ENCODE measurements at regions not wholly inside any gene's neighbourhood (a gene's known extent, or its start where the extent isn't known, plus 50 kb on each side); places are given as distances from the start of the nearest gene placed in this dataset.
"Not testable (repeated sequence)": the region's sequence is repeated elsewhere in the genome, so short reads cannot be mapped to it uniquely, and the experiment has no call there.

GRCh38 chr1:228842094-228842775 is 107.0 kb downstream of the RHOU start:
- no peaks in the 10 kb centered on the region for H3K4me1 ChIP-seq (ENCODE audit: control insufficient read depth, insufficient read depth, low read length)
- no peak for TF ChIP-seq CTCF (IDR thresholded peaks at IDR 0.05)
- no peaks in the 10 kb centered on the region for H3K27me3 ChIP-seq (ENCODE audit: control insufficient read depth, insufficient read depth, low read length)
- no peaks in the 10 kb centered on the region for H3K4me1 Mint-ChIP-seq
- no peak overlapping the region for H3K4me3 ChIP-seq (ENCODE audit: low read length)
- no peak overlapping the region for H3K27ac ChIP-seq (ENCODE audit: low read length)
- no peak for DNase-seq
- no peaks in the 10 kb centered on the region for H3K9me3 ChIP-seq (ENCODE audit: control insufficient read depth, insufficient read depth, low read length)
- H3K27me3 Mint-ChIP-seq (ENCODE audit: low read depth in 2 of 2), result no peaks in the 10 kb centered on the region
- intact Hi-C loops (cut with micrococcal nuclease), result no loop called here
- H3K9me3 Mint-ChIP-seq, result peaks cover 0 to 4% of the 10 kb centered on the region in 2 donors
- no peaks in the 10 kb centered on the region for H3K36me3 ChIP-seq (ENCODE audit: control insufficient read depth, insufficient read depth, low read length)
- H3K36me3 Mint-ChIP-seq, result no peaks in the 10 kb centered on the region
- no peak overlapping the region for H3K4me3 Mint-ChIP-seq
- ATAC-seq, result peak in 2 of 3 donors; percentile 14 to 34
- no peak overlapping the region for H3K27ac Mint-ChIP-seq
- WGBS (ENCODE audit: insufficient coverage), result 76% methylated on average over 6 of the region's 6 CpGs

GRCh38 chr1:228845101-228845500 is 109.8 kb downstream of the RHOU start:
- intact Hi-C loops (cut with micrococcal nuclease), result no loop called here
- Mint-ChIP-seq H3K36me3 (no peaks in the 10 kb centered on the region), H3K27ac (no peak overlapping the region), H3K9me3 (peaks cover 0 to 4% of the 10 kb centered on the region in 2 donors), H3K27me3 (ENCODE audit: low read depth in 2 of 2) (no peaks in the 10 kb centered on the region), H3K4me1 (no peaks in the 10 kb centered on the region), H3K4me3 (no peak overlapping the region)
- WGBS (ENCODE audit: insufficient coverage), result 93% methylated on average over 7 of the region's 8 CpGs
- ATAC-seq, result no peak
- Histone ChIP-seq H3K27ac (ENCODE audit: low read length) (no peak overlapping the region), H3K27me3 (ENCODE audit: control insufficient read depth, insufficient read depth, low read length) (no peaks in the 10 kb centered on the region), H3K9me3 (ENCODE audit: control insufficient read depth, insufficient read depth, low read length) (no peaks in the 10 kb centered on the region), H3K4me1 (ENCODE audit: control insufficient read depth, insufficient read depth, low read length) (no peaks in the 10 kb centered on the region), H3K4me3 (ENCODE audit: low read length) (no peak overlapping the region), H3K36me3 (ENCODE audit: control insufficient read depth, insufficient read depth, low read length) (no peaks in the 10 kb centered on the region)
- TF ChIP-seq CTCF (IDR thresholded peaks at IDR 0.05), result no peak
- DNase-seq, result no peak

- DNase-seq (no peak), ATAC-seq (no peak)
- Histone ChIP-seq H3K27ac (ENCODE audit: low read length) (no peak overlapping the region), H3K36me3 (ENCODE audit: control insufficient read depth, insufficient read depth, low read length) (no peaks in the 10 kb centered on the region), H3K4me1 (ENCODE audit: control insufficient read depth, insufficient read depth, low read length) (peaks cover under 1% of the 10 kb centered on the region), H3K4me3 (ENCODE audit: low read length) (no peak overlapping the region), H3K9me3 (ENCODE audit: control insufficient read depth, insufficient read depth, low read length) (no peaks in the 10 kb centered on the region), H3K27me3 (ENCODE audit: control insufficient read depth, insufficient read depth, low read length) (no peaks in the 10 kb centered on the region)
- Mint-ChIP-seq H3K36me3 (no peaks in the 10 kb centered on the region), H3K27ac (no peak overlapping the region), H3K4me3 (no peak overlapping the region), H3K9me3 (peaks cover 0 to 4% of the 10 kb centered on the region in 2 donors), H3K27me3 (ENCODE audit: low read depth in 2 of 2) (peaks cover 0 to 8% of the 10 kb centered on the region in 2 donors), H3K4me1 (no peaks in the 10 kb centered on the region)
- 100% methylated on average over 1 of the region's 1 CpG for WGBS (ENCODE audit: insufficient coverage)
- TF ChIP-seq CTCF (IDR thresholded peaks at IDR 0.05), result no peak
- intact Hi-C loops (cut with micrococcal nuclease), result no loop called here
Observed at GRCh38 chr1:228846952-228847351, 111.7 kb downstream of the RHOU start.

DNA sequence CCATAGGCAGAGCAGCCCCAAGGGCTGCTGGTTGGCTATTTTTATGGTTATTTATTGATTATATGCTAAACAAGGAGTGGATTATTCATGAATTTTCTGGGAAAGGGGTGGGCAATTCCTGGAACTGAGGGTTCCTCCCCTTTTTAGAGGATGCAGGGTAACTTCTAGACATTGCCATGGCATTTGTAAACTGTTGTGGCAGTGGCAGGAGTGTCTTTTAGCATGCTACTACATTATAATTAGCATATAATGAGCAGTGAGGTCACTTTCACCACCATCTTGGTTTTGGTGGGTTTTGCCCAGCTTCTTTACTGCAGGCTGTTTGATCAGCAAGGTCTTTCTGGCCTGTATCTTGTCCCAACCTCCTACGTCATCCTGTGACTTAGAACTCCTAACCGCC is 112.2 kb downstream of the RHOU start:
- H3K4me3 ChIP-seq (ENCODE audit: low read length); H3K27ac ChIP-seq (ENCODE audit: low read length); H3K27me3 ChIP-seq (ENCODE audit: control insufficient read depth, insufficient read depth, low read length); H3K4me1 ChIP-seq (ENCODE audit: control insufficient read depth, insufficient read depth, low read length); DNase-seq; H3K27me3 Mint-ChIP-seq (ENCODE audit: low read depth in 2 of 2); H3K36me3 Mint-ChIP-seq; intact Hi-C loops (cut with micrococcal nuclease); H3K36me3 ChIP-seq (ENCODE audit: control insufficient read depth, insufficient read depth, low read length); ATAC-seq; H3K27ac Mint-ChIP-seq; H3K4me3 Mint-ChIP-seq; H3K9me3 ChIP-seq (ENCODE audit: control insufficient read depth, insufficient read depth, low read length); H3K4me1 Mint-ChIP-seq; H3K9me3 Mint-ChIP-seq: not testable (repeated sequence)
- 96% methylated on average over 2 of the region's 2 CpGs for WGBS (ENCODE audit: insufficient coverage)
